ENCODE measurements at regions not wholly inside any gene's neighbourhood (a gene's known extent, or its start where the extent isn't known, plus 50 kb on each side); places are given as distances from the start of the nearest gene placed in this dataset.

GRCh38 chr3:26074080-26074479 is 284.2 kb downstream of the OXSM start:
- TF ChIP-seq, protein P1, sequence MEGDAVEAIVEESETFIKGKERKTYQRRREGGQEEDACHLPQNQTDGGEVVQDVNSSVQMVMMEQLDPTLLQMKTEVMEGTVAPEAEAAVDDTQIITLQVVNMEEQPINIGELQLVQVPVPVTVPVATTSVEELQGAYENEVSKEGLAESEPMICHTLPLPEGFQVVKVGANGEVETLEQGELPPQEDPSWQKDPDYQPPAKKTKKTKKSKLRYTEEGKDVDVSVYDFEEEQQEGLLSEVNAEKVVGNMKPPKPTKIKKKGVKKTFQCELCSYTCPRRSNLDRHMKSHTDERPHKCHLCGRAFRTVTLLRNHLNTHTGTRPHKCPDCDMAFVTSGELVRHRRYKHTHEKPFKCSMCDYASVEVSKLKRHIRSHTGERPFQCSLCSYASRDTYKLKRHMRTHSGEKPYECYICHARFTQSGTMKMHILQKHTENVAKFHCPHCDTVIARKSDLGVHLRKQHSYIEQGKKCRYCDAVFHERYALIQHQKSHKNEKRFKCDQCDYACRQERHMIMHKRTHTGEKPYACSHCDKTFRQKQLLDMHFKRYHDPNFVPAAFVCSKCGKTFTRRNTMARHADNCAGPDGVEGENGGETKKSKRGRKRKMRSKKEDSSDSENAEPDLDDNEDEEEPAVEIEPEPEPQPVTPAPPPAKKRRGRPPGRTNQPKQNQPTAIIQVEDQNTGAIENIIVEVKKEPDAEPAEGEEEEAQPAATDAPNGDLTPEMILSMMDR (IDR thresholded peaks at IDR 0.05): no peak
- no peak for TF ChIP-seq ZFX (IDR thresholded peaks at IDR 0.05; ENCODE audit: borderline replicate concordance)
